Fibroblast of skin of back (primary cell): ENCODE measurements at regions not wholly inside any gene's neighbourhood (a gene's known extent, or its start where the extent isn't known, plus 50 kb on each side); places are given as distances from the start of the nearest gene placed in this dataset.
"Not testable (repeated sequence)": the region's sequence is repeated elsewhere in the genome, so short reads cannot be mapped to it uniquely, and the experiment has no call there.

ENCODE experiments used
- DNase-seq: peaks from one replicate; pipeline ENCODE4 v3.0.0-alpha.2; 2013

DNA sequence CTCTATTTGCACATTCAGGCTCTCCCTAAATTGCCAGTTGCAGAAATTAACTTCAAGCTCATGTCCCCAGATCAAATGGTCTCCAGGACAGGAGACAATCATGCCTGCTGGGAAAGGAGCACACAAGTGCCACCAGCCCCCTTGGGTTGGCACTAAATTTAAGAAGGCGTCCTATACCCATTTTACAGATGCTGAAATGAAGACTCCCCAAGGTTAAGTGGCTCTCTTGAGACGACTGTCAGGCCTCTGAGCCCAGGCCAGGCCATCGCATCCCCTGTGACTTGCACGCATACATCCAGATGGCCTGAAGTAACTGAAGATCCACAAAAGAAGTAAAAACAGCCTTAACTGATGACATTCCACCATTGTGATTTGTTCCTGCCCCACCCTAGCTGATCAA is 232.5 kb upstream of the FOXF1 start:
- DNase-seq, result not testable (repeated sequence)

- no peak for DNase-seq
Observed at GRCh38 chr16:86281421-86281820, 228.9 kb upstream of the FOXF1 start.

DNA sequence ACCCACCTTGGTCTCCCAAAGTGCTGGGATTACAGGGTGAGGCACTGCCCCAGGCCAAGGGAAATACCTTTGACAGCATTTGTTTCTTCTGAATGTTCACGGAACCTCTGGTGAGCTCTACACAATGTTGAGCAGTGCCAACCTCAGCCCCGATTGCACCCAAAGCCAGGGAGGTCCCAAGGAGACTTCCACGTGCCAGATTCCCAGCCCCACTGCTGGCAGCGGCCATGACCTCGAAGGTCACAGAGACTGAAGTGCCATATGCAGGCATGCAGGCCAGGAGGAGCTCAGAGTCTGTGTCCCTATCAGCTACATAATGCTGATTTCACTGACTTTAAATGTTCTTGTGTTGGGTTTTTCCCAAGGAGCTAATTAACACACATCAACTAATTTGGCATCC is 226.4 kb upstream of the FOXF1 start:
- DNase-seq, result no peak

DNA sequence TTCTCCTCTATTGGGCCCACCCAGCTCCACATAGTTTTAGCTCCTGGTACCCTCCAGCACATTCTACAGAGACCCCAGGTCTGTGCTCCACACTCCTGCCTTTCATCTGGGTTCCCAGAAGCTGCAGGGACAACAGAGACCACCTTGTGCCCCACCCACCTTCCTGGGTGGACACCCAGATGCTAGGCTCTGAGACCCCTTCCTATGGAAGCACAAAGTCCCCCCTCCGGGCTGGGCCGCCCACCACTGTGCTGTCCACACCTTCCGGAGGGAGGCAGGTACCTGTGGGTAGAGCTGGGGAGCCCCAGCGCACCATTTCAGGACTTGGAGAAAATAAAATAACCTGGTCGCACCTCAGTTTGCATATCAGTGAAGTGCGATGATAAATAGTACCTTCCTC is 224.9 kb upstream of the FOXF1 start:
- no peak for DNase-seq

- DNase-seq, result no peak
Observed at GRCh38 chr16:86285938-86286921, 224.1 kb upstream of the FOXF1 start.

DNA sequence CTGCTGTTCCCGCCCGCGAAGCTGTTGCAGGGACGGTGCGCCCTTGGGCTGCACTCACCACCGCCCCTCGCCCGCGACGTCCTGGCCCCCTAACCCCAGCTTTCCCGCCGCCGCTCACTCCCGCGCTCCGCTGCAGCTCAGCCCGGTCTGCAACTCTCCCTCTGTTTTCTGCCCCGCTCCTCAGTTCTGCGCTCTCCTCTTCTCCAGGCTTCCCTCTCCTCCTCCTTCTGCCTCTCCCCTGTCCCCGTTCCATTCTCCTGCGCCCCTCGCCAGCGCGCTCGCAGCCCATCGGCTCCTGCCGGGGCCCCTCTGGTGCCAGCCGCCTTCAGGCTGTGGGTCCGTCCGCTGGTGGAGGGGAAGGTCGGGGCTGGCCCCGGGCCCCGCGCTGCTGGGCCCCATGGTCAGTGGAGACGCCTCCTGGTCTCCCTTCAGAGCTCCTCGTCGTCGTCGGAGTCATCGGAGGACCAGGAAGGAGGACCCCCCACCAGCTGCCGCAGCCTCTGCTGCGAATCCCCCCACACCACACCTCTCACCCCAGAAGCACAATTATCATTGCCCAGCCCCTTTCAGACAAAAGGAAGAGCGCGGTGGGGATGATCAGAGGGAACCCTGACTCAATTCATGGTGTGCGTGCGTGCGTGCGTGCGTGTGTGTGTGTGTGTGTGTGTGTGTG is 223.2 kb upstream of the FOXF1 start:
- DNase-seq, result no peak

DNA sequence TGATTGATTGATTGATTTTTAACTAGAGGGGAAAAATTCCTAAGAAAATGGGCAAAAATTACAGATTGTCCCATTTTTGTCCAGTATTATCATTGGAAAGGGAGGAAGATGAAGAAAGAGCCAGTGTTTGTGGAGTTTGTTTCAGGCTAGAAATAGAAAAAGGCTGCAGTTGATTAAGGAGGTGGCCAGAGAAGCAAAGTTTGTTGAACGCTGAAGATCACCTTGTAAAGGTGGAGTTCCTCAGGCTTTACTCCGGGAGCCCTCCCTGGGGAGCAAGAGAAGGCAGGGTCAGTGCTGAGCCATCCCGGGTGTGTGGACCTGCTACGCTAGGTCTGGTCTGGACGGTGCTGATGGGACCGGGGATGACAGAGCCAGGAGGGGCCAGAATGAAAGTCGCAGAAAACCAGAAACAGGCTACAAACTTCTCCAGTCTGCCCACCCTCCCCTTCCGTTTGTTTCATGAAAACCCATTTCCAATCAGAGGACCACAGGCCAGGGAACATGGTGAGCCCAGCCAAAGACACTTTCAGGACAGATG is 222.6 kb upstream of the FOXF1 start:
- no peak for DNase-seq

DNA sequence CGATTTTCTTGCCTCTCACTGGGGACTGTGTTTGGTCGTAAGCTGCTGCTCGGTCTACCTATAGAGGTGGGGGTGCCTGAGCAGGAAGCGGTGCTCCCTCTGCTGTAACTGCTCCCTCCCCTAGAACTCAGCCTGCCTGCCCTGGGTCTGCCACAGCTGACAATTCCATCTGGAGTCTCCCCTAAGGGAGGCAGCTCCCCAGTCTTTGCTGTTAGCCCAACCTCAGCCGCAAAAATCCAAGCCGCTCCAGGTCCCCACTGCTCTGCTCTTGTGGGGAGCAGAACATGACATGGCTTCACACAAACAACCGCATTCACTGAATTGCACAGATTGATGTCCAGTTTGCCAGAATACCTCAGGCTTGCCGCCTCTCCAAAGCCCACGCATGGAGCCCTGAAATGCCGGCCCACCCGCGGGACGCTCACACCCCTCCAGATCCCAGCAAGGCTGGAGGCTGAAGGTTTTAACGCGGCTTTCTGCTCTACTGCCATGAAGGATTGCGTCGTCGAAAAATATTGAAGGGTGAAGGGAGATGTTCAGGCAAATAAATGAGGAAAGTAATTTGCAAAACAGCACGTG is 221.5 kb upstream of the FOXF1 start:
- no peak for DNase-seq

DNA sequence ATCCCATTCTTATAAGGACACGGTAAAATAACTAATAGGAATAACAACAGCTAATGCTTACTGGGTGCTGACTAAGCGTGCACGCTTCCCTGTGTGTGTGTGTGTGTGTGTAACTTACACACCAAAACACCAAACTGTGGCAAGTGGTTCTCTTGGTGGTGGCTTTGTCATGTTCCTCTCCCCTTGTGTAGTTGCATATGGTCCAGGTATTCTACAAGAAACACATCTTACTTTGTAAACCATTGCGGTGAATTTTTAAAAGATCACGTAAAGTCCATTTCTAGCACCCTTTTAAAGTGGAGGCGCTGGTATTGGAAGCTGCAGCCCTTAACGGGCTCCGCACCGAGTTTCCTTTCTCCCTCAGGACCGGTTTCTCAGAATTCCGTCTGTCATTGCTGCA is 221.0 kb upstream of the FOXF1 start:
- no peak for DNase-seq

- DNase-seq, result no peak
Observed at GRCh38 chr16:86289907-86290306, 220.4 kb upstream of the FOXF1 start.

- no peak for DNase-seq
Observed at GRCh38 chr16:86291491-86291890, 218.8 kb upstream of the FOXF1 start.

- DNase-seq, result no peak
Observed at GRCh38 chr16:86292171-86292775, 218.1 kb upstream of the FOXF1 start.

DNA sequence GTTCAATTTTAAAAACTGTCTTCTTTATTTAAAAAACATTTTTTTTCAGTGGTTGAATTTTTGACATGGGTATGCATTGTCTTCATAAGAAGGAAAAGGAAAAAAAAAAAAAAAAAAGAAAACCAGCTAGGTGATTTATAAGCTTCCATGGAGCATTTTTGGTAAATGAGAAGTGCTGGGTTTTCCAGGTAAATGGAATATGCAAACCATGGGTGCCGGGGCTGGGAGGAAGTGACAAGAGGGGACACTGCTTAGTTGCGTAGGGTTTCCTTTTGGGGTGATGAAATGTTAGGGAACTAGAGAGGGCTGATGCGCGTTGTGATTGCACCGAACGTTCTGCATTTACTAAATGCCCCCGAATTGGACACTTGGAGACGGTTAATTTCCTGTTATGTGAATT is 217.4 kb upstream of the FOXF1 start:
- no peak for DNase-seq

GRCh38 chr16:86293906-86294305 is 216.4 kb upstream of the FOXF1 start:
- DNase-seq, result no peak

DNA sequence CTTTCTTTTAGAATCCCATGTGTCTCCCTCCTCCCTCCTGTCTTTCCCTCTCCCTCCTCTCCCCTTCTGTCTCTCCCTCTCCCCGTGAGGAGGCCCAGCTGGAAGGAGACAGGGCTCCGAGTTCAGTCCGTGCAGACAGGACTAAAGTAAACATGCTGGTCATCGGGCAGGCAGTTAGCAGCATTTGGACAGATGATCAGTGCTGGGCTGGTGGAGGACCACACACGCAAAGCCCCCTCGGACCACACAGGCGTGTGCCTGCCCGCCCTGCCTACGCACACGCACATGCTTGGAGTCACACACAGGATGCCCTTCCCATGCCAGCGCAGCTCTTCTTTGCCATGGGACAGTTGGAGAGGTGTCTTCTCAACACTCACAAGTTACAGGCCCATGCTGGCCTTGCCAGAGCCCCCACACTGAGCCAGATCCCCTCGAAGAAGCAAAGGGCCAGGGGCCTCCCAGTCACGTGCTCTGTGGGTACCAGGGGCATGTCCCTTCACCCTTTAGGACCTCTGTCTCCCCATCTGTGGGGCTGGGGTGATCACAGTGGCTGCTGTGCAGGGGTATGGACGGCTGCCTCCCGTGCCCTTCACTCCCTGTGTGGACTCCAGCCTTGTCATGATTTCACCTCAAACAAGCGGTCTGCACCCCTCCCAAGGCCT is 215.7 kb upstream of the FOXF1 start:
- no peak for DNase-seq

DNA sequence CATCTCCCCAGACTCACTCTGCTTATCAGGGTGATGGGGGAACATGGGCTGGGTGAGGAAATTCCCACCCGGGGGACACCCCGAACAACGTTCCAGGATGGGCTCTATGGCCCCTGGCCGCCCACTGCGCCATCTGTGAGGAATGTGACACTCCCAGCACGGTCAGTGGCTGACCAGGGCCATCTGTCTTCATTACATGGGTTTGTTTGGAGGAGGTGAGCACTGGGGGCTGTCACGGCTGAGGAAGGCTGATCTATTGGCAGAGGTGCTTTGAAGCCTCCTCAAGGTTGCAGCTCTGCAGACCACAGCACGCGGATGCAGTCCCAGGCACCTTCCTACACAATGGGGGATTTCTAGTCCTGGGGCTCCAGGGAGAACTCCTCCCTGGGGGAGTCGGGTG is 214.1 kb upstream of the FOXF1 start:
- DNase-seq, result no peak

DNA sequence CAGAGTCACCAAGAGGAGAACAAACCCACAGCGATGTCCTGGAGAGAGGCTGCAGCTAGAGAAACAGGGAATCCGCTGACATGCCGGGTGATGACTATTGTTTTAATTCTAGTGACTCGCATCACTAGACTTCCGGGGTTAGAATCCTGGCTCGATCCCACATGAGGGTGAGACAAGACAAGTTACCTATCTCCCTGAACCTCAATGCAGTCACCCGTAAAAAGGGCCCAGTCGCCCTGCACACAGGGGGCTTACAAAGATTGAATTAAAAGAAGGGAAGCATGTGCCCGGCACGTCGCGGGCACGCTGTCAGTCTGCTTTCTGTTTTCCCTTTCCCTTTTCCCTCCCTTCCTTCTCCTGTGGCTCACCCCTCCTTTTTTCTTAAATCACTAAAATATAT is 212.9 kb upstream of the FOXF1 start:
- DNase-seq, result peak; percentile 25

GRCh38 chr16:86297866-86298757 is 212.2 kb upstream of the FOXF1 start:
- DNase-seq, result no peak

GRCh38 chr16:86298758-86299134 is 211.6 kb upstream of the FOXF1 start:
- DNase-seq, result no peak

DNA sequence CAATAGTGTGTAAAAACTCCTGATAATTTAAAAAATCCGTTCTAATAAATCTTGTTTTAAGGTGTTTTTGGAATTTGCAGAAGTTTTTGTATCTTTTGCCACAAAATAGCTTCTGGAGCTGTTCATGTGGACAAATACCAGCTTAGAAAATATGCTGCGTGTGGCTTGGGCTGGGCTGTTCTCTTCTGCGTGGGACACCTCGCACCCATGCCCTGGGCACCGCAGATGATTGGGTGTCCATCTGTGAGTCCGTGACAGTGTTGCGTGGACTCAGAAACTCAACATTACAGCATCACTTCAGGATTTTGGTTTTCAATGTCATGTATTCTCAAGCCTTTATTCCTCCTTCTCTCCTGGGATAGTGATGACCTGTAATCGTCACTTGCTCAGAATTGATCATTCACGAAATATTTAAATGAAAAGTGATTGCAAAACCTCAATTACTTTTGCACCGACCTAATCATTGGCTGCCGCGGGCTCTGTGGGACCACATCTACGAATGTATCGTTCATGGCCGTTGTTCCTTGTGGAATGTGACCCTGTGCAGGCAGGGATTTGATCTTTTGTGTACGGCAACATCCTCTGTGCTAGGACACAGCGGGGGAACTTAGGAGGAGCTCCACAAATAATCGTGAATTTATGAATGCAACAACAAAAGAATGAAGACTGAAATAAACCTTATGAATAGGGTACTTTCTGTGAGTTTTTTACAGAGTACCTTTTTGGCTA is 210.3 kb upstream of the FOXF1 start:
- no peak for DNase-seq
